ENCODE measurements at regions not wholly inside any gene's neighbourhood (a gene's known extent, or its start where the extent isn't known, plus 50 kb on each side); places are given as distances from the start of the nearest gene placed in this dataset.

DNA sequence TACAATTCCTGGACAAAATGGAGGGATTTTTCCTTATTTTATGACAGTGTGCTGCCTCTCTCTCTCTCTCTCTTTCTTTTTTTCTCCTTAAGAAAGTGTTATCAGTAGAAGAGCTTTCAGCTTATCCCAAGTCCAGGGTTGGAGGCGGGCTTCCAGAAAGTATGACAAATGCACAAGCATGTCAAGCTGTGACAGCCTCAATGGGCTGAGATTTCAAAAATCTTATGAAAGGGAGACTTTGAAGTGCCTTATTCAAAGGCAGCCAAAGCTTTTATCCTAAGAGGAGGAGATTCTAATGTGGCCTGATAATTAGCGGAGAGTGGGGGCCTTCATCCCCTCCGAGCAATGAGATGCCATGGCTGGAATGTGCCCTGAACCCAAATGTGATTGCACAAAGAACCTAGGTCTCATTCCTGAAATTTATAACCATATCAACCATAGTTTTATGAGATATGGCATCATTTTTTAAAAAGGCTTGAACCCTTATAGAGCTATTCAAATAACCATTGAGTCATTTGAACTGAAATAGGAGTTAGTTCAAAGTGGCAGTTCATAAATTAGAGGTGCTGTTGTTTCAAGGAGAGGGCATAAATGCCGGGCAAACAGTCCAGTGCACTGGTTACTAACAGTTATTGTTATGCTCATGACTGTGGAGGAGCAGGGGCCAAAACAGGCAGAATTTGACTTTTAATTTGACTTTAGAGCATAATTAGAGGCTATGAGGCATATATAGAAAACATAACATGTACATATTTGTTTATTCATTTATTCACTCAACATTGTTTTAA lies 261.6 kb upstream of the THRB start:
- TF ChIP-seq, protein P1, sequence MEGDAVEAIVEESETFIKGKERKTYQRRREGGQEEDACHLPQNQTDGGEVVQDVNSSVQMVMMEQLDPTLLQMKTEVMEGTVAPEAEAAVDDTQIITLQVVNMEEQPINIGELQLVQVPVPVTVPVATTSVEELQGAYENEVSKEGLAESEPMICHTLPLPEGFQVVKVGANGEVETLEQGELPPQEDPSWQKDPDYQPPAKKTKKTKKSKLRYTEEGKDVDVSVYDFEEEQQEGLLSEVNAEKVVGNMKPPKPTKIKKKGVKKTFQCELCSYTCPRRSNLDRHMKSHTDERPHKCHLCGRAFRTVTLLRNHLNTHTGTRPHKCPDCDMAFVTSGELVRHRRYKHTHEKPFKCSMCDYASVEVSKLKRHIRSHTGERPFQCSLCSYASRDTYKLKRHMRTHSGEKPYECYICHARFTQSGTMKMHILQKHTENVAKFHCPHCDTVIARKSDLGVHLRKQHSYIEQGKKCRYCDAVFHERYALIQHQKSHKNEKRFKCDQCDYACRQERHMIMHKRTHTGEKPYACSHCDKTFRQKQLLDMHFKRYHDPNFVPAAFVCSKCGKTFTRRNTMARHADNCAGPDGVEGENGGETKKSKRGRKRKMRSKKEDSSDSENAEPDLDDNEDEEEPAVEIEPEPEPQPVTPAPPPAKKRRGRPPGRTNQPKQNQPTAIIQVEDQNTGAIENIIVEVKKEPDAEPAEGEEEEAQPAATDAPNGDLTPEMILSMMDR (IDR thresholded peaks at IDR 0.05; ENCODE audit: low read length): no peak
- TF ChIP-seq EZH2phosphoT487 (IDR thresholded peaks at IDR 0.05; ENCODE audit: low read length) (no peak), EZH2 (optimal IDR thresholded peaks at IDR 0.05; ENCODE audit: low read depth, low read length) (no peak)
